Epithelial cell of esophagus (primary cell): ENCODE measurements at regions not wholly inside any gene's neighbourhood (a gene's known extent, or its start where the extent isn't known, plus 50 kb on each side); places are given as distances from the start of the nearest gene placed in this dataset.
A peak's percentile ranks its signal among the peaks of the same experiment; 100 is the strongest.
"Not testable (repeated sequence)": the region's sequence is repeated elsewhere in the genome, so short reads cannot be mapped to it uniquely, and the experiment has no call there.

Experiments
- DNase-seq: peaks from one replicate; pipeline ENCODE4 v3.0.0; 2010; ENCODE audit warnings: low read depth
- H3K4me3 ChIP-seq: 2 replicates; pipeline ENCODE4 v1.5.1; 2011; ENCODE audit warnings: mild to moderate bottlenecking, low read length, control low read depth
- TF ChIP-seq, protein P1 (sequence below): IDR thresholded peaks from 2 replicates; pipeline ENCODE4 v1.5.1; 2011; ENCODE audit warnings: low read depth, mild to moderate bottlenecking, low read length, control low read depth, inconsistent platforms; ENCODE audit not compliant: insufficient read depth; ENCODE audit errors: missing control alignments

GRCh38 chr4:67328393-67328792, 216.9 kb downstream of the CENPC start:
- TF ChIP-seq, protein P1, sequence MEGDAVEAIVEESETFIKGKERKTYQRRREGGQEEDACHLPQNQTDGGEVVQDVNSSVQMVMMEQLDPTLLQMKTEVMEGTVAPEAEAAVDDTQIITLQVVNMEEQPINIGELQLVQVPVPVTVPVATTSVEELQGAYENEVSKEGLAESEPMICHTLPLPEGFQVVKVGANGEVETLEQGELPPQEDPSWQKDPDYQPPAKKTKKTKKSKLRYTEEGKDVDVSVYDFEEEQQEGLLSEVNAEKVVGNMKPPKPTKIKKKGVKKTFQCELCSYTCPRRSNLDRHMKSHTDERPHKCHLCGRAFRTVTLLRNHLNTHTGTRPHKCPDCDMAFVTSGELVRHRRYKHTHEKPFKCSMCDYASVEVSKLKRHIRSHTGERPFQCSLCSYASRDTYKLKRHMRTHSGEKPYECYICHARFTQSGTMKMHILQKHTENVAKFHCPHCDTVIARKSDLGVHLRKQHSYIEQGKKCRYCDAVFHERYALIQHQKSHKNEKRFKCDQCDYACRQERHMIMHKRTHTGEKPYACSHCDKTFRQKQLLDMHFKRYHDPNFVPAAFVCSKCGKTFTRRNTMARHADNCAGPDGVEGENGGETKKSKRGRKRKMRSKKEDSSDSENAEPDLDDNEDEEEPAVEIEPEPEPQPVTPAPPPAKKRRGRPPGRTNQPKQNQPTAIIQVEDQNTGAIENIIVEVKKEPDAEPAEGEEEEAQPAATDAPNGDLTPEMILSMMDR: no peak
- H3K4me3 ChIP-seq: no peak overlapping the region
- no peak for DNase-seq

- H3K4me3 ChIP-seq: no peak overlapping the region
- TF ChIP-seq, protein P1: no peak
- no peak for DNase-seq
These were observed 217.4 kb downstream of the CENPC start for GRCh38 chr4:67328018-67328278.

DNA sequence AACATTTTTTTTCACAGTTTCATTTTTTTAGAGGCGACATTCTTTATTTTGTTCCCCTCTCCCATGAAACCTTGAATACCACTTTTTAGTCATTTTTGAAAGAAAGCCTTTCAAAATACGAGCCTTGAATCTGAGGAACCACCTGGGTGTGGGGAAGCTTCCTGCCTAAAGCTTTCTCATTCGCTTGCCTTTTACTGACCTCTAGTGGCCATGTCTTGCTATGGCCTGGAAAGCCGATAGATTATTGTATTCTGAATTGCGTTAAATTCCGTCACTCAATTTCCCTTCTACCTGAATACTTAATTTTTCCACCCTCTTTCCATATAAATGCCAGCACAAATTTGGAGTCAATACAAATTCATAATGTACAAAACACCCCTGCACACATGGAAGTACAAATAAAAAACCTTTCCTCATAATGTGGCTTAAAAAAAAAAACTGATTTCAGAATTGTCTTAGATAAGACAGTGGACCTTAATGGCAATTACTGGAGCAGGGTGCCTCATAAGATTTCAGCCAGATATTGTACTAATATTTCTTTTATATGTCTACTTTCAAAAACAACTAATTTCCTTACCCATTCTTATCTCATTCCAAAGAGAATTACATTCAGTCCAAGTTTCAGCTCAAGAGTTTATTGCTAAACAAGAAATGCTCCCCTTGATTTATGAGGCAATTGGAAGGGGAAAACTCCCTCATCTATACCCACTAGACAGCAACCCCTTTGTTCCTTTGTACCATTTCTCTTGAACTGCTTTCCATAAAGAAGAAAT, 217.9 kb downstream of the CENPC start:
- H3K4me3 ChIP-seq: no peak overlapping the region
- TF ChIP-seq, protein P1: peak; percentile 95
- peak; percentile 64 for DNase-seq

- no peak for DNase-seq
- TF ChIP-seq, protein P1: no peak
- H3K4me3 ChIP-seq: no peak overlapping the region
These were observed 219.5 kb downstream of the CENPC start for GRCh38 chr4:67325791-67326190.

GRCh38 chr4:67320645-67321044, 224.7 kb downstream of the CENPC start:
- DNase-seq: peak; percentile 60
- TF ChIP-seq, protein P1: no peak
- no peak overlapping the region for H3K4me3 ChIP-seq

GRCh38 chr4:67319607-67320006, 225.7 kb downstream of the CENPC start:
- H3K4me3 ChIP-seq, DNase-seq: not testable (repeated sequence)

DNA sequence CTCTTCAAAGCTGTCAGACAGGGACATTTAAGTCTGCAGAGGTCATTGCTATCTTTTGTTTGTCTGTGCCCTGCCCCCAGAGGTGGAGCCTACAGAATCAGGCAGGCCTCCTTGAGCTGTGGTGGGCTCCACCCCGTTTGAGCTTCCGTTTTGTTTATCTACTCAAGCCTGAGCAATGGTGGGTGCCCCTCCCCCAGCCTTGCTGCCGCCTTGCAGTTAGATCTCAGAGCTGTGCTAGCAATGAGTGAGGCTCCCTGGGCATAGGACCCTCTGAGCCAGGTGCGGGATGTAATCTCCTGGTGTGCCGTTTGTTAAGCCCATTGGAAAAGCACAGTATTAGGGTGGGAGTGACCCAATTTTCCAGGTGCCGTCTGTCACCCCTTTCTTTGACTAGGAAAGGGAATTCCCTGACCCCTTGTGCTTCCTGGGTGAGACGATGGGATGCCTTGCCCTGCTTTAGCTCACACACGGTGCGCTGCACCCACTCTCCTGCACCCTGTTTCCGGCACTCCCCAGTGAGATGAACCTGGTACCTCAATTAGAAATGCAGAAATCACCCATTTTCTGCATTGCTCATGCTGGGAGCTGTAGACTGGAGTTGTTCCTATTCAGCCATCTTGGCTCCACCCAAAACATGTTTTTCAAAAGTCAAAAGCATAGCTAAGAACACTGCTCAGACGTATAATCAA, 244.7 kb downstream of the CENPC start:
- H3K4me3 ChIP-seq, DNase-seq: not testable (repeated sequence)

DNA sequence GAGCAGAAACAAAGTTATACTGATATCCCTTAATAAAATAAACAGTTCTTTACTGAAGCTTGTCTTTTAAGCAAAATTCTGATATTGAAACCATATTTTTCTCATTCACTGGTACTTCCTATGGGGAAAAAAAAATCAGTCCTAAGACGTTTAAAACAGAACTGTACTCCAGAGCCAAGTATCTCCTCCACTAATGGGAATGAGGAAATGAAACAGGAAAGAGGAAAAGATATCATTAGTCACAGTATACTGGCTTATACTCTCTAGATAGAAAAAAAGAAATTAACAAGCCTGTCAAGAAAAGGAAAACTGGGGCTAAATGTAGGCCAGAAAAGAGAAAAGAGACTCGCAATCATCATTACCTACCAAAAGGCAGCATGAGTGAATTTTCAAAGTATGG, 252.7 kb downstream of the CENPC start:
- DNase-seq: no peak
- TF ChIP-seq, protein P1: no peak
- no peak overlapping the region for H3K4me3 ChIP-seq
